GM23248 (cell line): ENCODE measurements at regions not wholly inside any gene's neighbourhood (a gene's known extent, or its start where the extent isn't known, plus 50 kb on each side); places are given as distances from the start of the nearest gene placed in this dataset.

Experiments
- EZH2 ChIP-seq: fragments of 200-600 bp; sonication (generic); IDR thresholded peaks from 2 replicates; pipeline ENCODE4 v1.6.1; 2018; ENCODE audit warnings: antibody characterized with exemption, mild to moderate bottlenecking; ENCODE audit not compliant: insufficient read depth, poor library complexity, severe bottlenecking
- EZH2phosphoT487 ChIP-seq: fragments of 200-600 bp; sonication (generic); IDR thresholded peaks from 2 replicates; pipeline ENCODE4 v1.6.1; 2018; ENCODE audit warnings: antibody characterized with exemption, moderate library complexity, mild to moderate bottlenecking, low read depth; ENCODE audit not compliant: insufficient read depth

DNA sequence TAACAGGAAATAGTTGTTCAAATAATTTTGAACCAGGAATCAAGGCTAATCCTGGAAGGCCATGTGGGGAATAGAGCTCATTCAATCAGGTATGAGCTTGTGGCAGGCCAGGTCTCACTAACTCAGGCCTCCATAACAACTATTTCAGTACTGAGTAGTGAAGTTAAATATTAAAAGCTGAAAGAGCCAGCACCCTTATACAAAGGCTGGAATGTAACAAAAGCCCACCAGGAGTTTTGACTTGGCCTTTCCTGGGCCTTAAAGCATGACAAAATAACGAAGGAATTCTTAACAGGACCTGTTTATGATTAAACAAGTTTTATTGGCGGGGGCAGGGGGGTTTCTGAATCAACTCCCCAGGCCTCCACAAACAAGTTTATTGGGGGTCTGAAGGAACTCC lies 1146.7 kb downstream of the CDH9 start:
- no peak for TF ChIP-seq EZH2phosphoT487
- no peak for TF ChIP-seq EZH2
